ENCODE measurements at regions not wholly inside any gene's neighbourhood (a gene's known extent, or its start where the extent isn't known, plus 50 kb on each side); places are given as distances from the start of the nearest gene placed in this dataset.

DNA sequence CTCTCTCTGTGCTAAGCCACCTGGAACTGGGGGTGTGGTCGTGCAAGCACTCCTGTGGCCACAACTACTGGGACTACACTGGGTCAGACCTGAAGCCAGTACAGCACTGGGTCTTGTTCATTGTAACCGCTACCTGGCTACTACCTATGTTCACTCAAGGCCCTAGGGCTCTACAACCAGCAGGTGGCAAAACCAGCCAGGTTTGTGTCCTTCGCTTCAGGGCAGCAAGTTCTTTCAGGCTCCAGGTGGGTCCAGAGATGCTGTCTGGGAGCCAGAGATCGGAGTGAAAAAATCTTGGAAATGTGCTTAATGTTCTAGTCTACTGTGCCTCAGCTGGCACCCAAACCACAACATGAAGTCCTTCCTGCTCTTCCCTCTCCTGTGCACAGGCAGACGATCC lies 171.6 kb upstream of the SORCS1 start:
- Histone ChIP-seq H3K27me3 (no peaks in the 10 kb centered on the region), H3K9me3 (no peaks in the 10 kb centered on the region), H3K4me1 (ENCODE audit: insufficient read depth) (no peaks in the 10 kb centered on the region), H3K4me3 (no peak overlapping the region), H3K36me3 (no peaks in the 10 kb centered on the region), H3K27ac (no peak overlapping the region)
- WGBS, 3 donors = 76 to 83% (median 81%) methylated on average over 5 of the region's 5 CpGs
- TF ChIP-seq EP300 (IDR thresholded peaks at IDR 0.05) (no peak), POLR2A (IDR thresholded peaks at IDR 0.05) (no peak)
- TF ChIP-seq, protein P1, sequence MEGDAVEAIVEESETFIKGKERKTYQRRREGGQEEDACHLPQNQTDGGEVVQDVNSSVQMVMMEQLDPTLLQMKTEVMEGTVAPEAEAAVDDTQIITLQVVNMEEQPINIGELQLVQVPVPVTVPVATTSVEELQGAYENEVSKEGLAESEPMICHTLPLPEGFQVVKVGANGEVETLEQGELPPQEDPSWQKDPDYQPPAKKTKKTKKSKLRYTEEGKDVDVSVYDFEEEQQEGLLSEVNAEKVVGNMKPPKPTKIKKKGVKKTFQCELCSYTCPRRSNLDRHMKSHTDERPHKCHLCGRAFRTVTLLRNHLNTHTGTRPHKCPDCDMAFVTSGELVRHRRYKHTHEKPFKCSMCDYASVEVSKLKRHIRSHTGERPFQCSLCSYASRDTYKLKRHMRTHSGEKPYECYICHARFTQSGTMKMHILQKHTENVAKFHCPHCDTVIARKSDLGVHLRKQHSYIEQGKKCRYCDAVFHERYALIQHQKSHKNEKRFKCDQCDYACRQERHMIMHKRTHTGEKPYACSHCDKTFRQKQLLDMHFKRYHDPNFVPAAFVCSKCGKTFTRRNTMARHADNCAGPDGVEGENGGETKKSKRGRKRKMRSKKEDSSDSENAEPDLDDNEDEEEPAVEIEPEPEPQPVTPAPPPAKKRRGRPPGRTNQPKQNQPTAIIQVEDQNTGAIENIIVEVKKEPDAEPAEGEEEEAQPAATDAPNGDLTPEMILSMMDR (IDR thresholded peaks at IDR 0.05) = no peak
- no peak for DNase-seq
- intact Hi-C loops (cut with DNase I) = no loop called here

DNA sequence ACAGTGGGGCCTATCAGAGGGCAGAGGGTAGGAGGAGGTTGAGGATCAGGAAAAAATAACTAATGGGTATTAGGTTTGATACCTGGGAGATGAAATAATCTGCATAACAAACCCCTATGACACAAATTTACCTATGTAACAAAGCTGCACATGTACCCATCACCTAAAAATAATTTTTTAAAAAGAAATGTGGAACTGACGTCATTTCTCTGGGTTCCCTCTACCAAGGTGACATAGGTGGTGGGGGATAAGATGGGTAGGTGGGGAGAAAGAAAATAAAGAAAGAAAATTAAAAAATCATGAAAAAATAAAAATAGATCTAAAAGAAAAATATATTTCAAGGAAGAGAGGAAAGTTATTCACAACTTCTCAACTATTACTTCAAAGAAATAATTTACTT lies 153.1 kb upstream of the SORCS1 start:
- no peaks in the 10 kb centered on the region for H3K36me3 ChIP-seq
- no peak overlapping the region for H3K4me3 ChIP-seq
- no peaks in the 10 kb centered on the region for H3K4me1 ChIP-seq (ENCODE audit: insufficient read depth)
- intact Hi-C loops (cut with DNase I) = no loop called here
- no peak overlapping the region for H3K27ac ChIP-seq
- no peaks in the 10 kb centered on the region for H3K9me3 ChIP-seq
- TF ChIP-seq POLR2A (IDR thresholded peaks at IDR 0.05) (no peak), EP300 (IDR thresholded peaks at IDR 0.05) (no peak)
- TF ChIP-seq, protein P1 (IDR thresholded peaks at IDR 0.05) = no peak
- DNase-seq = no peak
- WGBS, 3 donors = 55 to 57% (median 56%) methylated on average over 1 of the region's 1 CpG
- no peaks in the 10 kb centered on the region for H3K27me3 ChIP-seq

DNA sequence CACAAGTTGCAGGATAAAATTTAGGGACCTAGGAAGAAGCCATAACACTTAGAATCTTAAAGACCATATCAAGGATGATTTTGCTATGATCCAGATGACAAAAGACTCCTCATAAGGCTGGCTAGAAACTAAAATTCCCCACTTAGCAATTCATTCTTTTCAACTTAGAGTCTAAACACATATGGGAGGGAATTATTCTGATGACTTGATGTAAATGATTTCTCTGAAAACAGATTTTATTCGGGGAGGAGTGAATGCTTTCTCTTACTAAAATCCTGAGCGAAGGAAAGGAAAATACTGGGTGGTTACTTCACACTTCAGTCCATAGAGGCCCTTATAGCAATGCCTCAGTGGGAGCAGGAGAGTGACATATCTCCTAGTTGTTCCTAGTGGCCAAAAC lies 138.7 kb upstream of the SORCS1 start:
- intact Hi-C loops (cut with DNase I) = no loop called here
- Histone ChIP-seq H3K4me1 (ENCODE audit: insufficient read depth) (no peaks in the 10 kb centered on the region), H3K27me3 (no peaks in the 10 kb centered on the region), H3K27ac (no peak overlapping the region), H3K36me3 (no peaks in the 10 kb centered on the region), H3K4me3 (no peak overlapping the region), H3K9me3 (no peaks in the 10 kb centered on the region)
- no peak for DNase-seq
- WGBS, 3 donors = 57 to 67% (median 67%) methylated on average over 2 of the region's 2 CpGs
- TF ChIP-seq, protein P1 (IDR thresholded peaks at IDR 0.05) = no peak
- TF ChIP-seq EP300 (IDR thresholded peaks at IDR 0.05) (no peak), POLR2A (IDR thresholded peaks at IDR 0.05) (no peak)

DNA sequence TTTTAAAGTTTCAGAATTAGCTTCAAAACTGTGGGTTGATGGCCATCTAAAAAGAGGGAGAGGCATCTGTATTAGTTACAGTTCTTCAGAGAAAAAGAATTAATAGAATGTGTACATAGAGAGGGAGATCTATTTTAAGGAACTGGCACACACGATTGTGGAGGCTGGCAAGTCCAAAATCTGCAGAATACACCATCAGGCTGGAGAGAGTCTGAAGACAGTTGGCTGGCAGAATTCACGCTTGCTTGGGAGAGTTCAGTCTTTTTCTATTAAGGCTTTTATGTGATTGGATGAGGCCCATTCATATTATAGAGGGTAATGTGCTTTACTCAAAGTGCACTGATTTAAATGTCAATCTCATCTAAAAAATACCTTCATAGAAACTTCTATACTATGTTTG lies 135.1 kb upstream of the SORCS1 start:
- Histone ChIP-seq H3K27ac (no peak overlapping the region), H3K36me3 (no peaks in the 10 kb centered on the region), H3K9me3 (no peaks in the 10 kb centered on the region), H3K4me1 (ENCODE audit: insufficient read depth) (no peaks in the 10 kb centered on the region), H3K4me3 (no peak overlapping the region), H3K27me3 (no peaks in the 10 kb centered on the region)
- 82 to 90% (median 82%) methylated on average over 2 of the region's 2 CpGs for WGBS, 3 donors
- DNase-seq = no peak
- TF ChIP-seq EP300 (IDR thresholded peaks at IDR 0.05) (no peak), POLR2A (IDR thresholded peaks at IDR 0.05) (no peak)
- TF ChIP-seq, protein P1 (IDR thresholded peaks at IDR 0.05) = no peak
- intact Hi-C loops (cut with DNase I) = no loop called here

DNA sequence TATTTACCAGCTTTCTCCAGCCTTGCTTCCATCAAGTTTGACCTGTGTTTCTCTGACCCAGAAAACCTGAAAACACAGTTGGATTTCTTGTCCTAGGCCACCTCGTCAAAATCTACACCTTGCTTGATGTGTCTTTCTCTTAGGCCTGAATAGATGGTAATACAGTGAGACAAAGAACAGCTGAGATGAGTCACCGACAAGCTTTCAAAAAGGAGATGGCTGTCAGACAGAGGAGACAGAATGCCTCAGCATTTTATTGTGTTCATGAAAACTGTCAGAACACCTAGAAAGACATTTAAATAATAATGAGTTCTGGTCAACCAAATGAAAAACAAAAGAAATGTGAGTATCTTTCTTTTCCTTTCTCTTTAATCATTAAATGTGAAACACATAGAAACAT lies 119.7 kb upstream of the SORCS1 start:
- no peak for DNase-seq
- no peak overlapping the region for H3K27ac ChIP-seq
- H3K27me3 ChIP-seq = no peaks in the 10 kb centered on the region
- no peaks in the 10 kb centered on the region for H3K4me1 ChIP-seq (ENCODE audit: insufficient read depth)
- TF ChIP-seq, protein P1 (IDR thresholded peaks at IDR 0.05) = no peak
- TF ChIP-seq EP300 (IDR thresholded peaks at IDR 0.05) = no peak
- TF ChIP-seq POLR2A (IDR thresholded peaks at IDR 0.05) = no peak
- no peak overlapping the region for H3K4me3 ChIP-seq
- no peaks in the 10 kb centered on the region for H3K9me3 ChIP-seq
- WGBS, 3 donors = 87 to 95% (median 94%) methylated on average over 2 of the region's 2 CpGs
- intact Hi-C loops (cut with DNase I) = no loop called here
- no peaks in the 10 kb centered on the region for H3K36me3 ChIP-seq

Data from ovary (tissue), 7 donors.